GM18498 (cell line): ENCODE measurements at regions not wholly inside any gene's neighbourhood (a gene's known extent, or its start where the extent isn't known, plus 50 kb on each side); places are given as distances from the start of the nearest gene placed in this dataset.
"Not testable (repeated sequence)": the region's sequence is repeated elsewhere in the genome, so short reads cannot be mapped to it uniquely, and the experiment has no call there.

ENCODE experiments used
- ATAC-seq: cut with Tn5 transposase; IDR thresholded peaks from one replicate; pipeline ENCODE4 v1.9.1; 2021; ENCODE audit warnings: mild to moderate bottlenecking, moderate library complexity; ENCODE audit not compliant: unreplicated experiment

GRCh38 chr2:234898534-234899053, 53.2 kb upstream of the SH3BP4 start:
- no peak for ATAC-seq

GRCh38 chr2:234888442-234888841, 63.4 kb upstream of the SH3BP4 start:
- not testable (repeated sequence) for ATAC-seq

DNA sequence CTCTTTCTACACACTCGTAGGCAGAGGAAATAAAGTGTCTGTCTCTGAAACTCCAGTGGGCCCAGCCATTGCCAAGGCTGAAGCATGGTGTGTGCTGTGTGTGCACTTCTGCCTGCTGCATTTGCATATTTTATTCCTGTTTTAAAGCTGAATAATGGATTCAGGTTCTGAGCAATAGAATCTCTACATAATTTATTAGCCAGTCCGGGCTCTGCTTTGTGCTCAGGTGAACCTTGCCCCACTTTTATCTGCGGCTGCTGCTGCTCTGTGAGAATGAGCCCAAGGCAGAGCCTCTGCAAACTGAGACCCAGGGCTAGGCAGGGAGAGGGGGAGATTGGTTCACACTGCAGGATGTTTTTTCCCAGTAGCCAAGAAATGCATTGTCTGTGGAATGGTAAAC, 64.6 kb upstream of the SH3BP4 start:
- ATAC-seq: no peak

- ATAC-seq: no peak
These were observed 65.9 kb upstream of the SH3BP4 start for GRCh38 chr2:234885886-234886285.

- no peak for ATAC-seq
These were observed 66.7 kb upstream of the SH3BP4 start for GRCh38 chr2:234885118-234885517.

- no peak for ATAC-seq
These were observed 67.2 kb upstream of the SH3BP4 start for GRCh38 chr2:234884591-234884990.

DNA sequence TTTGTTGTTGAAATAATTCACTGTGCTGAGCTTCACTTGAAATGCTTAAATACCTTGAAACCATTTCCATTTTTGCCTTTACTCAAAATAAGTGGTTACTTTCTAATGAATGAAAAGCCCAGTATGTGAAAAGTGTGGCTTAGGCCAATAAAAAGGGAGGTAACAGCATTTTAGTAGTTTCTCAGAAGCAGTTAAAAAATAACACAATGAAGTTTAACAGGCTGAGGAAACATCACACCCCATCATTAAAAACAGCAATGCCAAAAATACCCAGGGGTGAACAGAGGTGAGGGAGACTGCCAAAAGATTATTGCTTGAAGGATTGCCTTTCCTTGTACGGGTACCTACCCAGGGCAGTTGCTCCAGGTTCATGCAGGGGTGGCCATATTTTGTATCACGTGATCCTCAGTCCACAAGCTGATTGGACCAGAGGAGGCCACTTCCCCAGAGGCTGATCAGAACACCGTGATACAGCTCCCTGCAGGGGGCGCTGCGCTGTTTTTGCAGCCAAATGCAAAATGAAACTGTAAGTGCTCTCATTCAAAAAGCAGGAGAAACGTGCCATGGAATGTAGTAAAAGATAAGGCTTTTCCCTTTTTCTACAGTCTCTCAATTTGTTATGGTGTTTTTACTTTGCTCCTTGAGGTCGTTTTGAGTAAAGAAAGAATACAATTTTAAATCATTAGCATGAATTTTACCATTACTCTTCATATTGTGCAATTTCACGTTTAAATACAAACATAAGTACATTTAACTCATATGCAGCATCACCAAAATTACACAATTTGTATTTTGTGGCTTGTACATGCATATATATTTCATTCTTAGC, 70.2 kb upstream of the SH3BP4 start:
- no peak for ATAC-seq

GRCh38 chr2:234880551-234881211, 71.1 kb upstream of the SH3BP4 start:
- no peak for ATAC-seq

- no peak for ATAC-seq
These were observed 72.0 kb upstream of the SH3BP4 start for GRCh38 chr2:234879671-234880455.

DNA sequence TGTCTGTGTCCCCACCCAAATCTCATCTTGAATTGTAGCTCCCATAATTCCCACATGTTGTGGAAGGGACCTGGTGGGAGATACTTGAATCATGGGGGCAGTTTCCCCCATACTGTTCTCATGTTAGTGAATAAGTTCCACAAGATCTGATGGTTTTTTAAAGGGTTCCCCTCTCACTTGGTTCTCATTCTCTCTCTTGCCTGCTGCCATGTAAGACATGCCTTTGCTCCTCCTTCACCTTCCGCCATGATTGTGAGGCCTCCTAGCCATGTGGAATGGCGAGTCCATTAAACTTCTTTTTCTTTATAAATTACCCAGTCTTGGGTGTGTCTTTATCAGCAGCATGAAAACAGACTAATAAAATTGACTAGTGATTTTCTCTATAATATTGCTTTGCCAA, 75.2 kb upstream of the SH3BP4 start:
- not testable (repeated sequence) for ATAC-seq

- no peak for ATAC-seq
These were observed 77.3 kb upstream of the SH3BP4 start for GRCh38 chr2:234874347-234875046.

DNA sequence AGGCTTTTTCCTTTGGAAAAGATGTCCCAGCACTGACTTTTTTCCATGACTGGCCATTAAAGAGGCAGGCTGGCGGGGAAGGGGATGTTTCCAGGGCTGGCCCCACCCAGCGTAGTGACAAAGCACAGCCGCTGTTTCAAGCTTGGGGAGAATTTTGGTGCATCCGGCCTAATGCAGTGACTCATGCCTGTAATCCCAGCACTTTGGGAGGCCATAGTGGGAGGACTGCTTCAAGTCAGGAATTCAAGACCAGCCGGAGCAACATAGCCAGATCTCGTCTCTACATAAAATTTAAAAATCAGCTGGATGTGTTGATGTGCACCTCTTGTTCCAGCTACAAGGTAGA, 78.0 kb upstream of the SH3BP4 start:
- ATAC-seq: no peak

- ATAC-seq: no peak
These were observed 78.6 kb upstream of the SH3BP4 start for GRCh38 chr2:234873103-234873827.

- ATAC-seq: no peak
These were observed 81.8 kb upstream of the SH3BP4 start for GRCh38 chr2:234869969-234870368.

- no peak for ATAC-seq
These were observed 82.7 kb upstream of the SH3BP4 start for GRCh38 chr2:234869164-234869563.

DNA sequence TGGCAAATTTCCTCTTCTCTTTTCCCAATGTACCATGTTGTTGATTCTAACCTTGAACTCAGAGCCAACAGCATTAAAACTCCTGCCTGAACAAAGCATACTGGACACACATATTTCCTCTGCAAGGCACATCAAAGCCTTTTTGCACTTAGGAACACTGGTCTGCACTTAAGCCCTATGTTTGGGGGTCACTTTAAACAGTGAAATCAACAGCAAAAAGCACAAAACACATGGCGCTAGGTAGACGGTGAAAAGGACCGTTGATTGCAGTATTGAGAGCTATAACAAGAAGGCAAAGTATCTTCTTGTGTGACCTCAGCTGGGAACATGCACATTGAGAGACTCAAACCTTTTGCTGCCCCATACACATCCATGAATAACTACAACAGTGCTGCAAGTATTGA, 83.9 kb upstream of the SH3BP4 start:
- ATAC-seq: no peak

DNA sequence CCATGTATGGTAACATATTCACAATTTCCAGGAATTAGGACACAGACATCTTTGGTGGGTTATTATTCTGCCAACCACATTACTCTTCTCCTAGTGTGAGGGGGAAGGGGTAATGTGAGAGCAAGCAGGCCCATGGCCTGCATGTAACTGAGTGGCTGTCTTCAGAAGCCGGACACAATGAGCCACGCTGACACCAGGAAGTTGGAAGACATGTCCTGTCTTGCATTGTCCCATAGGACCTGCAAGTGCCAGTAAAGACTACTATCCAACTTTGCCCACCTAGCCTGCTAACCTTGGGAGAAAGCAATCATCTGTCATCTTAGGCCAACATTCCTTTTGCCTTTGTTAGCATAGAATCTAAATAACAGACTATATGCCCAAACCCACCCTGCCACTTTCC, 86.2 kb upstream of the SH3BP4 start:
- no peak for ATAC-seq

DNA sequence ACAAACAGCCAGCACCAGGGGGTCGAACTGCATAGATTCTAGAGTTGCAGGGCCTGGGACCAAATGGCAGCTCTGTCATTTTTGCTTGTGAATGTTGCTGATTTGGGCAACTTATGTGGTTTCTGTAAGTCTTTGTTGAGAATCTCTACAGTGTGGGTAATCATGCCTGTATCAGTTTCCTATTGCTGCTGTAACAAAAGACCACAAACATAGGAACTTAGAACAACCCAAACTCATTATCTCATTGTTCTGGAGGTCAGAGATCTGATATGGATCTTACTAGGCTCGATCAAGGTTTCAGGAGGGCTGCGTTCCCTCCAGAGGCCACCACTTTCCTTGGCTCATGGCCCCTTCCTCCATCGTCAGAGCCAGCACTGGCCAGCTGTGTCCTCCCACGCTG, 86.8 kb upstream of the SH3BP4 start:
- no peak for ATAC-seq

DNA sequence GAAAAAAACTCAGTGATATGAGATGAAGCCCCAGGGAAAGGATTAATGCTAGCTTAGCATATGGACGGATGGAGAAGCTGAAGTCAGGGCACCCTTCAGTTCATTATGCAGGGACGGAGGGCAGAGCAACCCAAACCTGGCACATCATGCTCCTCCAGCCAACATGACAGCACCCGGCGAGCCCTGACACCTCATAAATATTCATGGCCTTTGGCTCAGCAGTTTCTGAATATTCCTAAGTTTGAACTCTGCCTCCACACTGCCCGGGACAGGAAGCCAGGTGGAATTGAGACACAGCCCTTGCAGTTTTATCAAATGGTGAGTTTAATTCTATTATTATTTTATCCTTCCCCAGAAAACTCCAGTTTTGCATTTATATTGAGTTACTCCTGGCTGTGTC, 87.3 kb upstream of the SH3BP4 start:
- no peak for ATAC-seq
